GM12878 (cell line): ENCODE measurements at regions not wholly inside any gene's neighbourhood (a gene's known extent, or its start where the extent isn't known, plus 50 kb on each side); places are given as distances from the start of the nearest gene placed in this dataset.

Source experiments
- ATAC-seq: fragments of 200-7000 bp; cut with Tn5 transposase; 3 replicates; pipeline ENCODE4 v1.9.1; 2020; ENCODE audit warnings: mild to moderate bottlenecking, moderate library complexity
- BruUV-seq: library from RNA; stranded (reverse); fragments of 400-500 nt; replicated peaks from 2 replicates; lab custom pipeline; 2021; lab: Mats Ljungman, UMichigan
- CTCF ChIA-PET: fragments of 300-600 bp; sonication (Branson Sonifier 250); formaldehyde crosslinking; extraction: SDS; loops from one replicate; lab custom pipeline; 2021; ENCODE audit warnings: inconsistent platforms; lab: Yijun Ruan, JAX
- POLR2A ChIA-PET: fragments of 350-600 bp; formaldehyde crosslinking; extraction: SDS; loops from one replicate; lab custom pipeline; 2021; ENCODE audit warnings: inconsistent platforms; lab: Charles Lee
- RAD21 ChIA-PET: fragments of 300-600 bp; sonication (Branson Sonifier 250); formaldehyde crosslinking; loops from one replicate; lab custom pipeline; 2023; ENCODE audit warnings: antibody characterized with exemption; ENCODE audit not compliant: unreplicated experiment; lab: Charles Lee
- SMC1A ChIA-PET: fragments of 300-600 bp; sonication (Branson Sonifier 250); formaldehyde crosslinking; loops from one replicate; lab custom pipeline; 2023; ENCODE audit not compliant: unreplicated experiment, uncharacterized antibody; lab: Charles Lee
- DNase-seq: peaks from one replicate; pipeline ENCODE4 v3.0.0-alpha.2; 2011; ENCODE audit warnings: low read depth, low spot score
- FAIRE-seq: peaks from 3 replicates; lab custom pipeline; 2011; peaks lifted over from hg19 to GRCh38; lab: Jason Lieb, UNC
- H2AFZ ChIP-seq: 2 replicates; pipeline ENCODE4 v1.6.0; 2011; ENCODE audit warnings: low read depth, low read length, control low read depth; ENCODE audit not compliant: control insufficient read depth
- H3K27ac ChIP-seq: 2 replicates; pipeline ENCODE4 v1.5.1; 2011; ENCODE audit warnings: control low read depth; ENCODE audit not compliant: control insufficient read depth, insufficient read depth
- H3K27me3 ChIP-seq, 2 experiments: replicated peaks in 1 of 2; 2 replicates each; pipeline versions ENCODE4 v1.6.0 to v1.6.1; 2011; ENCODE audit warnings: low read length in 1 of 2; ENCODE audit not compliant: control insufficient read depth in 2 of 2, insufficient read depth in 2 of 2
- H3K36me3 ChIP-seq, 2 experiments: 2 replicates each; pipeline ENCODE4 v1.5.1; 2011; ENCODE audit warnings: low read length in 1 of 2; ENCODE audit not compliant: control insufficient read depth in 2 of 2, insufficient read depth in 2 of 2
- H3K4me1 ChIP-seq: 2 replicates; pipeline ENCODE4 v1.6.1; 2011; ENCODE audit warnings: mild to moderate bottlenecking, low read length, moderate library complexity, mixed read lengths; ENCODE audit not compliant: control insufficient read depth, insufficient read depth
- H3K4me2 ChIP-seq: 2 replicates; pipeline ENCODE4 v1.6.0; 2011; ENCODE audit warnings: control low read depth; ENCODE audit not compliant: control insufficient read depth, insufficient read depth
- H3K4me3 ChIP-seq: fragments of 200-600 bp; sonication (generic); 2 replicates; pipeline ENCODE4 v1.5.1; 2016
- H3K79me2 ChIP-seq: 2 replicates; pipeline ENCODE4 v1.6.0; 2011; ENCODE audit warnings: low read length; ENCODE audit not compliant: control insufficient read depth, insufficient read depth
- H3K9ac ChIP-seq: 2 replicates; pipeline ENCODE4 v1.8.0; 2011; ENCODE audit warnings: low read length, control low read depth, mixed read lengths; ENCODE audit not compliant: control insufficient read depth, insufficient read depth
- H3K9me3 ChIP-seq: replicated peaks from 3 replicates; pipeline ENCODE4 v1.5.1; 2011; ENCODE audit warnings: mild to moderate bottlenecking, low read length; ENCODE audit not compliant: control insufficient read depth, insufficient read depth
- H4K20me1 ChIP-seq: 2 replicates; pipeline ENCODE4 v1.6.0; 2011; ENCODE audit not compliant: control insufficient read depth, insufficient read depth
- BACH1 ChIP-seq: fragments of 450-650 bp; IDR thresholded peaks from 2 replicates; pipeline ENCODE4 v1.6.1; 2017; ENCODE audit warnings: mild to moderate bottlenecking, borderline replicate concordance
- BRCA1 ChIP-seq: IDR thresholded peaks from 2 replicates; pipeline ENCODE4 v1.6.1; 2011; ENCODE audit warnings: low read depth, low read length, improper control_type of control experiment
- HDGF ChIP-seq: fragments of 450-650 bp; IDR thresholded peaks from 2 replicates; pipeline ENCODE4 v1.6.1; 2016; ENCODE audit warnings: antibody characterized with exemption
- MXI1 ChIP-seq: fragments of 150-350 bp; IDR thresholded peaks from 2 replicates; pipeline ENCODE4 v1.6.1; 2011; ENCODE audit warnings: low read depth, mild to moderate bottlenecking, inconsistent platforms, low read length, improper control_type of control experiment
- MYC ChIP-seq: IDR thresholded peaks from 2 replicates; pipeline ENCODE4 v1.6.1; 2011; ENCODE audit warnings: mild to moderate bottlenecking, low read length, moderate library complexity, inconsistent platforms; ENCODE audit not compliant: insufficient read depth, insufficient replicate concordance, insufficient read length, severe bottlenecking
- PAX5 ChIP-seq: IDR thresholded peaks from 2 replicates; pipeline ENCODE4 v1.6.1; 2011; ENCODE audit warnings: low read depth, low read length, borderline replicate concordance
- SRF ChIP-seq, 2 experiments: IDR thresholded peaks; 2 replicates each; pipeline ENCODE4 v1.6.1; 2011; ENCODE audit warnings: low read depth in 2 of 2, low read length in 2 of 2, mild to moderate bottlenecking in 1 of 2, moderate library complexity in 1 of 2
- ZNF622 ChIP-seq: fragments of 450-650 bp; IDR thresholded peaks from 2 replicates; pipeline ENCODE4 v1.6.1; 2017; ENCODE audit warnings: mild to moderate bottlenecking, inconsistent platforms
- WGBS: methylation state at CpG from one replicate; pipeline ENCODE4 v1.1.6; 2016; ENCODE audit warnings: low lambda C conversion rate; ENCODE audit not compliant: insufficient replicate concordance, insufficient coverage; ENCODE audit errors: missing lambda C conversion rate; 5-methylcytosine and 5-hydroxymethylcytosine counted together
- in situ Hi-C: fragments of 300-500 bp; cut with MboI; formaldehyde crosslinking; loops from 9 replicates; pipeline ENCODE4 v1.14.3; 2018; ENCODE audit warnings: mixed read lengths
- intact Hi-C: fragments of 100-400 bp; cut with micrococcal nuclease; formaldehyde crosslinking; loops from one replicate; pipeline ENCODE4 v1.14.2; 2022; ENCODE audit not compliant: unreplicated experiment
- TF ChIP-seq, protein P1 (sequence below): fragments of 450-650 bp; IDR thresholded peaks from 2 replicates; pipeline ENCODE4 v1.6.1; 2017; ENCODE audit warnings: low read depth, mild to moderate bottlenecking, moderate library complexity

GRCh38 chr2:129724021-129724757 is 255.3 kb upstream of the RAB6C start:
- Histone ChIP-seq H3K36me3 (no peaks in the 10 kb centered on the region), H3K4me3 (no peak overlapping the region), H2AFZ (no peak overlapping the region), H3K9ac (no peak overlapping the region), H3K9me3 (no peaks in the 10 kb centered on the region), H3K79me2 (no peaks in the 10 kb centered on the region), H3K4me2 (no peak overlapping the region), H3K4me1 (no peaks in the 10 kb centered on the region), H3K27me3 (peaks cover 0 to 3% of the 10 kb centered on the region in 2 experiments; a peak in 2 of 4 replicates), H4K20me1 (no peaks in the 10 kb centered on the region), H3K27ac (no peak overlapping the region)
- FAIRE-seq = no peak
- ATAC-seq = no peak
- 26% methylated on average over 10 of the region's 10 CpGs for WGBS
- in situ Hi-C loops (no loop called here), intact Hi-C loops (no loop called here)
- ChIA-PET POLR2A (no interaction called here), SMC1A (no interaction called here), RAD21 (no interaction called here), CTCF (no interaction called here)
- no TSS peak for BruUV-seq
- DNase-seq = no peak
- no peak for TF ChIP-seq ZNF622
- no peak for TF ChIP-seq HDGF
- TF ChIP-seq, protein P1, sequence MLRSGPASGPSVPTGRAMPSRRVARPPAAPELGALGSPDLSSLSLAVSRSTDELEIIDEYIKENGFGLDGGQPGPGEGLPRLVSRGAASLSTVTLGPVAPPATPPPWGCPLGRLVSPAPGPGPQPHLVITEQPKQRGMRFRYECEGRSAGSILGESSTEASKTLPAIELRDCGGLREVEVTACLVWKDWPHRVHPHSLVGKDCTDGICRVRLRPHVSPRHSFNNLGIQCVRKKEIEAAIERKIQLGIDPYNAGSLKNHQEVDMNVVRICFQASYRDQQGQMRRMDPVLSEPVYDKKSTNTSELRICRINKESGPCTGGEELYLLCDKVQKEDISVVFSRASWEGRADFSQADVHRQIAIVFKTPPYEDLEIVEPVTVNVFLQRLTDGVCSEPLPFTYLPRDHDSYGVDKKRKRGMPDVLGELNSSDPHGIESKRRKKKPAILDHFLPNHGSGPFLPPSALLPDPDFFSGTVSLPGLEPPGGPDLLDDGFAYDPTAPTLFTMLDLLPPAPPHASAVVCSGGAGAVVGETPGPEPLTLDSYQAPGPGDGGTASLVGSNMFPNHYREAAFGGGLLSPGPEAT = no peak
- TF ChIP-seq MYC = no peak
- TF ChIP-seq BACH1 = no peak
- no peak for TF ChIP-seq PAX5
- TF ChIP-seq MXI1 = no peak
- no peak for TF ChIP-seq BRCA1
- no peak for TF ChIP-seq SRF (IDR thresholded peaks at IDR 0.05; ENCODE audit: low read depth in 2 of 2, low read length in 2 of 2)
